ENCODE measurements at regions not wholly inside any gene's neighbourhood (a gene's known extent, or its start where the extent isn't known, plus 50 kb on each side); places are given as distances from the start of the nearest gene placed in this dataset.
"Not testable (repeated sequence)": the region's sequence is repeated elsewhere in the genome, so short reads cannot be mapped to it uniquely, and the experiment has no call there.

GRCh38 chr9:97771641-97772040 is 74.5 kb upstream of the XPA start:
- Histone ChIP-seq H3K27me3 (ENCODE audit: control insufficient read depth, insufficient read depth, low read length, poor library complexity, severe bottlenecking) (peaks cover 78% of the 10 kb centered on the region), H3K36me3 (ENCODE audit: control insufficient read depth, insufficient read depth, low read length) (no peaks in the 10 kb centered on the region), H3K27ac (ENCODE audit: insufficient read depth, low read depth, low read length, poor library complexity, severe bottlenecking) (no peak overlapping the region), H3K4me3 (ENCODE audit: insufficient read depth, low read depth, low read length) (no peak overlapping the region), H3K4me1 (ENCODE audit: control insufficient read depth, insufficient read depth, low read length) (peaks cover 4% of the 10 kb centered on the region), H3K9me3 (ENCODE audit: control insufficient read depth, low read length) (no peaks in the 10 kb centered on the region)
- WGBS, 2 experiments, result 70 to 76% methylated on average over 3 of the region's 3 CpGs

GRCh38 chr9:97772145-97772544 is 75.0 kb upstream of the XPA start:
- Histone ChIP-seq H3K27me3 (ENCODE audit: control insufficient read depth, insufficient read depth, low read length, poor library complexity, severe bottlenecking) (peaks cover 78% of the 10 kb centered on the region), H3K9me3 (ENCODE audit: control insufficient read depth, low read length) (no peaks in the 10 kb centered on the region), H3K36me3 (ENCODE audit: control insufficient read depth, insufficient read depth, low read length) (no peaks in the 10 kb centered on the region), H3K4me1 (ENCODE audit: control insufficient read depth, insufficient read depth, low read length) (peaks cover 4% of the 10 kb centered on the region), H3K27ac (ENCODE audit: insufficient read depth, low read depth, low read length, poor library complexity, severe bottlenecking) (no peak overlapping the region), H3K4me3 (ENCODE audit: insufficient read depth, low read depth, low read length) (no peak overlapping the region)
- WGBS, 2 experiments, result 8 to 9% methylated on average over 4 of the region's 4 CpGs

GRCh38 chr9:97773091-97773490 is 76.0 kb upstream of the XPA start:
- H3K4me3 ChIP-seq (ENCODE audit: insufficient read depth, low read depth, low read length), result no peak overlapping the region
- peaks cover 75% of the 10 kb centered on the region for H3K27me3 ChIP-seq (ENCODE audit: control insufficient read depth, insufficient read depth, low read length, poor library complexity, severe bottlenecking)
- peaks cover 4% of the 10 kb centered on the region for H3K4me1 ChIP-seq (ENCODE audit: control insufficient read depth, insufficient read depth, low read length)
- no peaks in the 10 kb centered on the region for H3K9me3 ChIP-seq (ENCODE audit: control insufficient read depth, low read length)
- no peak overlapping the region for H3K27ac ChIP-seq (ENCODE audit: insufficient read depth, low read depth, low read length, poor library complexity, severe bottlenecking)
- H3K36me3 ChIP-seq (ENCODE audit: control insufficient read depth, insufficient read depth, low read length), result no peaks in the 10 kb centered on the region
- WGBS, 2 experiments, result 81 to 90% methylated on average over 3 of the region's 3 CpGs

GRCh38 chr9:97773723-97774122 is 76.6 kb upstream of the XPA start:
- Histone ChIP-seq H3K4me3 (ENCODE audit: insufficient read depth, low read depth, low read length) (no peak overlapping the region), H3K36me3 (ENCODE audit: control insufficient read depth, insufficient read depth, low read length) (no peaks in the 10 kb centered on the region), H3K27me3 (ENCODE audit: control insufficient read depth, insufficient read depth, low read length, poor library complexity, severe bottlenecking) (peaks cover 69% of the 10 kb centered on the region), H3K27ac (ENCODE audit: insufficient read depth, low read depth, low read length, poor library complexity, severe bottlenecking) (no peak overlapping the region), H3K9me3 (ENCODE audit: control insufficient read depth, low read length) (no peaks in the 10 kb centered on the region), H3K4me1 (ENCODE audit: control insufficient read depth, insufficient read depth, low read length) (peaks cover 4% of the 10 kb centered on the region)
- 92 to 97% methylated on average over 3 of the region's 3 CpGs for WGBS, 2 experiments

GRCh38 chr9:97774673-97775072 is 77.5 kb upstream of the XPA start:
- Histone ChIP-seq H3K36me3 (ENCODE audit: control insufficient read depth, insufficient read depth, low read length) (no peaks in the 10 kb centered on the region), H3K4me3 (ENCODE audit: insufficient read depth, low read depth, low read length) (no peak overlapping the region), H3K4me1 (ENCODE audit: control insufficient read depth, insufficient read depth, low read length) (peaks cover 4% of the 10 kb centered on the region), H3K9me3 (ENCODE audit: control insufficient read depth, low read length) (no peaks in the 10 kb centered on the region), H3K27ac (ENCODE audit: insufficient read depth, low read depth, low read length, poor library complexity, severe bottlenecking) (no peak overlapping the region), H3K27me3 (ENCODE audit: control insufficient read depth, insufficient read depth, low read length, poor library complexity, severe bottlenecking) (peaks cover 60% of the 10 kb centered on the region)
- 92 to 96% methylated on average over 3 of the region's 3 CpGs for WGBS, 2 experiments

- H3K27me3 ChIP-seq (ENCODE audit: control insufficient read depth, insufficient read depth, low read length, poor library complexity, severe bottlenecking), result peaks cover 20% of the 10 kb centered on the region
- not testable (repeated sequence) for H3K4me1 ChIP-seq (ENCODE audit: control insufficient read depth, insufficient read depth, low read length); H3K27ac ChIP-seq (ENCODE audit: insufficient read depth, low read depth, low read length, poor library complexity, severe bottlenecking); H3K4me3 ChIP-seq (ENCODE audit: insufficient read depth, low read depth, low read length); H3K9me3 ChIP-seq (ENCODE audit: control insufficient read depth, low read length); H3K36me3 ChIP-seq (ENCODE audit: control insufficient read depth, insufficient read depth, low read length)
- WGBS, 2 experiments, result 86 to 93% methylated on average over 2 of the region's 2 CpGs
These were observed 74.3 kb upstream of the FOXE1 start for GRCh38 chr9:97778740-97779139.

GRCh38 chr9:97779608-97780007 is 73.4 kb upstream of the FOXE1 start:
- no peaks in the 10 kb centered on the region for H3K9me3 ChIP-seq (ENCODE audit: control insufficient read depth, low read length)
- no peak overlapping the region for H3K4me3 ChIP-seq (ENCODE audit: insufficient read depth, low read depth, low read length)
- no peak overlapping the region for H3K27ac ChIP-seq (ENCODE audit: insufficient read depth, low read depth, low read length, poor library complexity, severe bottlenecking)
- H3K36me3 ChIP-seq (ENCODE audit: control insufficient read depth, insufficient read depth, low read length), result no peaks in the 10 kb centered on the region
- WGBS, 2 experiments, result 83 to 98% methylated on average over 2 of the region's 2 CpGs
- H3K4me1 ChIP-seq (ENCODE audit: control insufficient read depth, insufficient read depth, low read length), result no peaks in the 10 kb centered on the region
- H3K27me3 ChIP-seq (ENCODE audit: control insufficient read depth, insufficient read depth, low read length, poor library complexity, severe bottlenecking), result peaks cover 11% of the 10 kb centered on the region

- WGBS, 2 experiments, result 86 to 92% methylated on average over 1 of the region's 1 CpG
- no peaks in the 10 kb centered on the region for H3K9me3 ChIP-seq (ENCODE audit: control insufficient read depth, low read length)
- no peaks in the 10 kb centered on the region for H3K36me3 ChIP-seq (ENCODE audit: control insufficient read depth, insufficient read depth, low read length)
- H3K27ac ChIP-seq (ENCODE audit: insufficient read depth, low read depth, low read length, poor library complexity, severe bottlenecking), result no peak overlapping the region
- H3K4me1 ChIP-seq (ENCODE audit: control insufficient read depth, insufficient read depth, low read length), result no peaks in the 10 kb centered on the region
- H3K27me3 ChIP-seq (ENCODE audit: control insufficient read depth, insufficient read depth, low read length, poor library complexity, severe bottlenecking), result no peaks in the 10 kb centered on the region
- H3K4me3 ChIP-seq (ENCODE audit: insufficient read depth, low read depth, low read length), result no peak overlapping the region
These were observed 71.1 kb upstream of the FOXE1 start for GRCh38 chr9:97781902-97782301.

- Histone ChIP-seq H3K4me3 (ENCODE audit: insufficient read depth, low read depth, low read length) (no peak overlapping the region), H3K27me3 (ENCODE audit: control insufficient read depth, insufficient read depth, low read length, poor library complexity, severe bottlenecking) (no peaks in the 10 kb centered on the region), H3K9me3 (ENCODE audit: control insufficient read depth, low read length) (no peaks in the 10 kb centered on the region), H3K27ac (ENCODE audit: insufficient read depth, low read depth, low read length, poor library complexity, severe bottlenecking) (no peak overlapping the region), H3K4me1 (ENCODE audit: control insufficient read depth, insufficient read depth, low read length) (no peaks in the 10 kb centered on the region), H3K36me3 (ENCODE audit: control insufficient read depth, insufficient read depth, low read length) (no peaks in the 10 kb centered on the region)
- WGBS, 2 experiments, result 66 to 73% methylated on average over 5 of the region's 5 CpGs
These were observed 66.7 kb upstream of the FOXE1 start for GRCh38 chr9:97786341-97786740.

GRCh38 chr9:97787551-97787950 is 65.5 kb upstream of the FOXE1 start:
- no peaks in the 10 kb centered on the region for H3K36me3 ChIP-seq (ENCODE audit: control insufficient read depth, insufficient read depth, low read length)
- no peak overlapping the region for H3K27ac ChIP-seq (ENCODE audit: insufficient read depth, low read depth, low read length, poor library complexity, severe bottlenecking)
- no peaks in the 10 kb centered on the region for H3K4me1 ChIP-seq (ENCODE audit: control insufficient read depth, insufficient read depth, low read length)
- H3K9me3 ChIP-seq (ENCODE audit: control insufficient read depth, low read length), result no peaks in the 10 kb centered on the region
- no peaks in the 10 kb centered on the region for H3K27me3 ChIP-seq (ENCODE audit: control insufficient read depth, insufficient read depth, low read length, poor library complexity, severe bottlenecking)
- WGBS, 2 experiments, result 92 to 93% methylated on average over 1 of the region's 1 CpG
- no peak overlapping the region for H3K4me3 ChIP-seq (ENCODE audit: insufficient read depth, low read depth, low read length)

All from ectodermal cell (in vitro differentiated cells).